Omental fat pad (tissue), 3 donors: ENCODE measurements at regions not wholly inside any gene's neighbourhood (a gene's known extent, or its start where the extent isn't known, plus 50 kb on each side); places are given as distances from the start of the nearest gene placed in this dataset.

Experiments
- ATAC-seq: fragments of 150-250 bp; one replicate; pipeline ENCODE4 v1.9.1; 2016; ENCODE audit warnings: mild to moderate bottlenecking, moderate library complexity; ENCODE audit not compliant: low FRiP score
- DNase-seq: peaks from one replicate; pipeline ENCODE4 v3.0.0-alpha.2; 2019; ENCODE audit warnings: low spot score
- TF ChIP-seq, protein P1 (sequence below), 3 donors: fragments of 450-650 bp; IDR thresholded peaks; one replicate each; pipeline ENCODE4 v1.5.1; 2016 to 2017; ENCODE audit warnings: antibody characterized with exemption in 3 of 3, mild to moderate bottlenecking in 3 of 3, moderate library complexity in 2 of 3

DNA sequence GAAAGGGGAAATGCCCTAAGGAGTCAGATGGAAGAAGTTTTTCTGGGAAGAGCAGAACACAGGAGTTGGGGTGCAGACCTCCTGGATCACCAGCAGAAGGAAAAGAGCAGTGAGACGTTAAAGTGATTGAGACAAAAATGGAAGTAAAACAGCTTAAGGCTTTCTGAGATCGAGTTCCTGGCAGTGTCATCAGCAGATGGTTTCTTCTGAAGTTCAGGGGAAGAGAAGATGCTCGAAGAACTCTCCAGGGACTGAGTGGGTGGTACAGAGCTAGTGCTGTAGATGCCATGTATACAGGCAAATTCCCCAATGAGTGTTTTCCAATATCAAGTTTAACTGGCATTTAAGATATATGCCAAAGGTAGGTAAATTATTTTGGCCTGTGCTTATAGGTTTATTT lies 272.2 kb upstream of the KLF12 start:
- no peak for DNase-seq
- no peak for ATAC-seq
- TF ChIP-seq, protein P1, sequence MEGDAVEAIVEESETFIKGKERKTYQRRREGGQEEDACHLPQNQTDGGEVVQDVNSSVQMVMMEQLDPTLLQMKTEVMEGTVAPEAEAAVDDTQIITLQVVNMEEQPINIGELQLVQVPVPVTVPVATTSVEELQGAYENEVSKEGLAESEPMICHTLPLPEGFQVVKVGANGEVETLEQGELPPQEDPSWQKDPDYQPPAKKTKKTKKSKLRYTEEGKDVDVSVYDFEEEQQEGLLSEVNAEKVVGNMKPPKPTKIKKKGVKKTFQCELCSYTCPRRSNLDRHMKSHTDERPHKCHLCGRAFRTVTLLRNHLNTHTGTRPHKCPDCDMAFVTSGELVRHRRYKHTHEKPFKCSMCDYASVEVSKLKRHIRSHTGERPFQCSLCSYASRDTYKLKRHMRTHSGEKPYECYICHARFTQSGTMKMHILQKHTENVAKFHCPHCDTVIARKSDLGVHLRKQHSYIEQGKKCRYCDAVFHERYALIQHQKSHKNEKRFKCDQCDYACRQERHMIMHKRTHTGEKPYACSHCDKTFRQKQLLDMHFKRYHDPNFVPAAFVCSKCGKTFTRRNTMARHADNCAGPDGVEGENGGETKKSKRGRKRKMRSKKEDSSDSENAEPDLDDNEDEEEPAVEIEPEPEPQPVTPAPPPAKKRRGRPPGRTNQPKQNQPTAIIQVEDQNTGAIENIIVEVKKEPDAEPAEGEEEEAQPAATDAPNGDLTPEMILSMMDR (IDR thresholded peaks at IDR 0.05), result no peak

DNA sequence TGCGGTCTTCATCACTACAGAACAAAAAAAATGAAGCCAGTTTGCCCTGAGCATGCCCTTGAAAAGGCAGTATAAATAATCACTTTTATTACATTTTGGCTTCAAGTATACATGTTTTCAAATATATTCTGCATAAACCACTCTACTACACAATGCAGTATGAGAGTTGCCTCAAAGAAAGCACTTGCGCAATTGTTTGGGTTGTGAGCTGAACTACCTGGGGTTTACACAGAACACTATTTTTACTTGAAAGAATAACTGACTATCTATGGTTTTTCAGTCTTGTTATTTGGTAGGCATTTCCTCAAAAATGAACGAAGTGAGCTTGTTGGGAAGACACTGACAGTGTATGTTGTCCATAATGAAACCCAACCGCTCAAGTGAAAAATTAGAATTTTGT lies 264.4 kb upstream of the KLF12 start:
- TF ChIP-seq, protein P1 (IDR thresholded peaks at IDR 0.05), result no peak
- ATAC-seq (no peak), DNase-seq (no peak)

DNA sequence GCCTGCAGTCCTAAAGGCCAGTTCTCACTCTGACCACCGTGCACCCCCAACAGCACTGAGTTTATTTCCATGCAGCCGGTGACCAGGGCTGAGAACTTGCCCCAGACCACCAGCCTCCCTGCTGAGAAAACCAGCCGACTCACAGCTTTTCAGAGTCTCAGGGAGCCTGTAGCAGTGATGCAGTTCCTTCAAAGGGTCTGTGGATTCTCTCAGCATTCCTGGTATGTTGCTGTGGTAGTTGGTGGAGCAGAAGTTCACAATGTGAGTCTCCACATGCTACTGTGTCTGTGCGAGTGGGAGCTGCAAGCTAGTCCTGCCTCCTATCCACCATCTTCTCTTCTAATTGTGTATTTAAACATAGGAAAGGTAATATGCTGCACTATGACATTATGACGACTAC lies 254.9 kb upstream of the KLF12 start:
- TF ChIP-seq, protein P1 (IDR thresholded peaks at IDR 0.05), result no peak
- ATAC-seq, result no peak
- no peak for DNase-seq

DNA sequence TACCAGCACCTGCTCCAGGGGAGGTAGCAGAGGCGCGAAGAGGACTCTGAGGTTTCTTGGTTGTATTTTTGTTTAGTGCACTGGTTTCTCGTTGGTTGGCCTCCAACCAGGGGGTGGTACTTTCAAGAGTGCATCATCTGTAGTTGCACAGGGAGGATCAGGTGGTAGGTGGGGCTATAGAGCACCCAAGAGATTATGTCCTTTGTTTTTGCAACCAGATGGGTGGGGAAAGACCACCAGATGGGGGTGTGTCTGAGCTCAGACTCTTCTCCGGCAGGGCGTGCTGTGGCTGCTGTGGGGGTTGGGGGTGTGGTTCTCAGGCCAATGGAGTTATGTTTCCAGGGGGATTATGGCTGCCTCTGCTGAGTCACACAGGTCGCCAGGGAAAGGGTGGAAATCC lies 254.4 kb upstream of the KLF12 start:
- no peak for ATAC-seq
- DNase-seq, result no peak
- TF ChIP-seq, protein P1 (IDR thresholded peaks at IDR 0.05), result no peak

DNA sequence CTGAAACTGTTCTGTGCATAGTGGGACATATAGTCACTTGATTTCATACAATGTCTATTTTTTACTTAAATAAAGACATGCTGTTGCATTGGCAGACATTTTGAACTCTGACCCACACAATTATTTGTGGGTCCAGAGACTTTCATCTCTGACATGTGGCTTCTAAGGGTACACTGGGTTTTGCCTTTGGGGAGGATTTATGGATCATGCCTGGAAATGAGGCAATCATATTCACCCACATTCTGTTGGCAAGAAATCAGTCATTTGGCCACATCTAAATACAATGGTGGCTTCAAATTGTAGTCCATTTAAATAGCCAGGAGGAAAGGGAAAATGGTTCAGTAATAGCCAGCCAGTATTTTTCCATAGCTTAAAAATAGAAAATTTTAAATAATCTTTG lies 238.3 kb upstream of the KLF12 start:
- DNase-seq, result no peak

DNA sequence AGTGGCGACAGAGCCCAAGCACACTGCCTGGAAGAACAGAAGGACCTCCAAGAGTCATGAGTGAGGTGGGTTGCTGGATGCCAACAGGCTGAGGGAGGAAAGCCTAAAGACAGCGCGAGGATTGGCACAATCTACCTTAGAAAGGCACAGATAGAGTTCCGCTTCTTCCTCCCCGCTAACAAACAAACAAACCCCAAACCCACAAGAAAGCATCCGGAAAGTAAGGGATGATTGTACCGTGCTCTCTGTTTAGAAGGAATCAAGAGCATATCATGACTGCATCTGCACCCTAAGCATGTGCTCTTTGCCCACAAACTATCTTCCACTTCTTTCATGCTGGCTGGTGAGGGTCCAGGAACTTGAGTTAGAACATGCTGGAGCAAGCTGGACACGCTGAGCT lies 233.0 kb upstream of the KLF12 start:
- TF ChIP-seq, protein P1 (IDR thresholded peaks at IDR 0.05), result no peak
- ATAC-seq (no peak), DNase-seq (no peak)

More for the DNA sequence above, 238.3 kb upstream of the KLF12 start:
- TF ChIP-seq, protein P1 (IDR thresholded peaks at IDR 0.05), result no peak
- ATAC-seq, result no peak

DNA sequence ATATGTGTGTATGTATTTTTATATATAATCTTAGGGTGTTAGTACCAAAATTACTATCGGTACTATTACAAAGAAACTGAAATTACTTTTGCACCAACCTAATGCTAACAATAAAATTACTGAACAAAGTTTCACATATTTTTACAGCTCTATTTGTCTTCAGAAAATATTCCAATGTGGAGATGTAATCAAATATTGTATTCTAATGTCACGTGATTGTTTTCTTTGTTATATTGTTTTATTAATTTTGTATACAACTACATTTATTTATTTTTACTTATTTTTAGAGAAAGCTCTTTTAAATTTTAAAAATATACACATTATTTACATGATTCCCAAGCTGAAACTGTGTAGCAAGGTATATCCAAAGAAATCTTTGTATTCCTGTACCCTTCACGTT lies 227.1 kb upstream of the KLF12 start:
- DNase-seq (no peak), ATAC-seq (no peak)
- TF ChIP-seq, protein P1 (IDR thresholded peaks at IDR 0.05), result no peak
